GM12873 (cell line): ENCODE measurements at regions not wholly inside any gene's neighbourhood (a gene's known extent, or its start where the extent isn't known, plus 50 kb on each side); places are given as distances from the start of the nearest gene placed in this dataset.

ENCODE experiments used
- TF ChIP-seq, protein P1 (sequence below): IDR thresholded peaks from 2 replicates; pipeline ENCODE4 v1.5.1; 2012; ENCODE audit warnings: low read depth, mild to moderate bottlenecking, moderate library complexity, low read length, control low read depth; ENCODE audit not compliant: insufficient read depth; ENCODE audit errors: missing control alignments

DNA sequence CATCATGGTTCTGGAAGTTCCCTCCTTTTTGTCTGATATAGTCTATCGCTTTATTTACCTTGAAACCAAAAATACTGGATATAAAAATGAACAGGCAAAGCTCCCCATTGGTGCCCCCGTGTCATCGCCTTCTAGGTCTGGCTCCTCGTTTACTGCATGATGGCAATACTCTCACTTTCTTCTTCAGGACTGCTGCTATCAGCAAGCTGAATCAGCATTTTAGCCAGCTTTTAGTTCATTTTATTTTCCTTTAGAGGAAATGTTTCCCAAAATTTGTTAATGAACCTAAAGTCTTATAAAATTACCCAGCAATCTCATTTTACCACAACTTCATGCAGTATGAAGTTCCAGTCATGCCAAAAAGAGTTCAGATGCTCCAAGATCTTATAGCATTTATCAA lies 80.5 kb downstream of the ZIC3 start:
- TF ChIP-seq, protein P1, sequence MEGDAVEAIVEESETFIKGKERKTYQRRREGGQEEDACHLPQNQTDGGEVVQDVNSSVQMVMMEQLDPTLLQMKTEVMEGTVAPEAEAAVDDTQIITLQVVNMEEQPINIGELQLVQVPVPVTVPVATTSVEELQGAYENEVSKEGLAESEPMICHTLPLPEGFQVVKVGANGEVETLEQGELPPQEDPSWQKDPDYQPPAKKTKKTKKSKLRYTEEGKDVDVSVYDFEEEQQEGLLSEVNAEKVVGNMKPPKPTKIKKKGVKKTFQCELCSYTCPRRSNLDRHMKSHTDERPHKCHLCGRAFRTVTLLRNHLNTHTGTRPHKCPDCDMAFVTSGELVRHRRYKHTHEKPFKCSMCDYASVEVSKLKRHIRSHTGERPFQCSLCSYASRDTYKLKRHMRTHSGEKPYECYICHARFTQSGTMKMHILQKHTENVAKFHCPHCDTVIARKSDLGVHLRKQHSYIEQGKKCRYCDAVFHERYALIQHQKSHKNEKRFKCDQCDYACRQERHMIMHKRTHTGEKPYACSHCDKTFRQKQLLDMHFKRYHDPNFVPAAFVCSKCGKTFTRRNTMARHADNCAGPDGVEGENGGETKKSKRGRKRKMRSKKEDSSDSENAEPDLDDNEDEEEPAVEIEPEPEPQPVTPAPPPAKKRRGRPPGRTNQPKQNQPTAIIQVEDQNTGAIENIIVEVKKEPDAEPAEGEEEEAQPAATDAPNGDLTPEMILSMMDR, result no peak

DNA sequence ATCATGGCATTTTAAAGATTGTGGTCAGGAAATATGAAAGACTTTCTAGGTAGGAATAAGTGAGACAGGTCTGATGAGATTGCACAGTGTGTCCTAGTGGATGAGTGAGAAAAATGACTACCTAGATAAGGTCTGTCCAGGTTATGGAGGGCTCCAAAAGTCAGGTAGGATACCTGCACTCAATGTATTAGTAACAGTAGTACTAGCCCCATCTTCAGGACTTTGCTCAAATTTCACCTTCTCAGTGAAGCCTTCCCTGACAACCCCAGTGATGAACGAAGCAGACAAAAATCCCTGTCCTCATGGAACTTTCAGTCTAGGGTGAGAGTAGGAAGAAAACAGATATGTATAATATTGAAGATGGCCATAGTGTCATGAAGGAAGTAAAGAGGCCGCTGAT lies 85.7 kb downstream of the ZIC3 start:
- TF ChIP-seq, protein P1, result no peak

DNA sequence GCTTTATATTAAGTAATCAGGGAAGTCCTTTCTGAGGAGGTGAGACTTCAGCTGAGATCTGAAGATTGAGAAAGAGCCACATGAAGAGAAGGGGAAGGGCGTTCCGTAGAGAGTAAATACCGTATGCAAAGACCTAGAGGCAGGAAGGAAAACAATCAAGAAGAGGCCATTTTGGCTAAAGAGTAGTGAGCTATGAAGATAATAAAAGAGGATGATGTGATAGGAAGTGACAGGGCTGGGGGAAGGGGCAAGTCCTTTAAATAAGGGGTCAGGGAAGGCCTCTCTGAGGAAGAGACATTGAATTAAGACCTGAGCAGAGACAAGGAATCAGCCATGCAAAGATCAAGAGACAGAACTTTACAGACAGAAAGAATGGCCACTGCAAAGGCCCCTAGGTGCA lies 86.2 kb downstream of the ZIC3 start:
- TF ChIP-seq, protein P1, result no peak

DNA sequence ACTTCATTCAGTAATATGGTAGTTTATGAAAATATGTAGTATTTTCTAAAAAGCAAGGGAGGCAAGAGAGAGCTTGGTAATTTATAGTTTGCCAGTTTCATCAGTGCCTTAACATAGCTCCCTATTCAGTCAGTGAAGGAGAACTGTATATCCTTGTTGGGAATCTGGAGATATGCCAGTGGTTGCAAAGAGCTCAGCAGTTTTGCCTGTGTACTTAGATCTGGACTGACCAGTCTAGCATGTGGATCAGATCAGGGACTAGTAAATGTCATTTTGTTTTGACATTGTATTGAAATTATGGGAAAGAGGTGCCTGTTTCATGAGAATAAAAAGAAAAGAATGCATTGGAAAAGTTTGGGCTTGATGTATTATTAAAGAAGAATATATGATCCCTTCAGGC lies 88.6 kb downstream of the ZIC3 start:
- TF ChIP-seq, protein P1, result no peak

DNA sequence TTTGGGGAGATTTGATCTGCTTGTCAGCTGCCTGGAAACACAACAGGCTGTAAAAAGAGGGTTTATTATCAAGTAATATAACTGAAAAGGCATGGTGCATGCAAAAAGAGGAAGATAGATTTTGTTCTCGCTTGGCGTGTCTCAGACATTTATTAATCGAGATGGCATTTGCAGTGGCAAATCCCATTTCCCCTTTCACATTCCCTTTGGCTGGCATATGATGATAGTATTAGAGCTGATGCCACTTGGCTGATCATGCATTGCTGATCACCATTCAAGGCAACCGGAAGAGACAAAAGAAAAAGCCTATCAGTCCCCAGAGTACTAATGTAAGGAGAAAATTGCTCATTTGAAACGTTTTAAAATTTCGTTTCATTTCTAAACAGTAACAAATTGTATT lies 101.8 kb downstream of the ZIC3 start:
- TF ChIP-seq, protein P1, result no peak

DNA sequence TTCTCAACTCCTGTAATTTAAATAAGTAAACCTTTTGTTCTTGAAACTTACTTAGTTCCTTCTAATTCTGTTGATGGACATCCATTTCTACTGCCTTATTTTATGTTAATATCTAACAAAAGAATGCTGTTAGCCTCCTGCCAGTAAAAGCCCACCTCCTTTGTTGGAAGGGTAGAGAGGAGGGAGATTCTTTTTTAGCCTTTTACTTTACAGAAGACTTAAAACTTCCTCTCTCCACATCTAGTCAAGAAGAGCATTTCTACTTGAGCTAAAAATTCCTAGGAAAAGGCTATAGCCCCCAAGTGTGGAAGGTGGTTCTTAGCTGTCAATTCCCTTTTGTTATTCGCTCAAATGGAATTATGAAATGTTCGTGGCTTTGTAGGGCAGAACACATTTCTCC lies 118.7 kb downstream of the ZIC3 start:
- TF ChIP-seq, protein P1, result no peak

DNA sequence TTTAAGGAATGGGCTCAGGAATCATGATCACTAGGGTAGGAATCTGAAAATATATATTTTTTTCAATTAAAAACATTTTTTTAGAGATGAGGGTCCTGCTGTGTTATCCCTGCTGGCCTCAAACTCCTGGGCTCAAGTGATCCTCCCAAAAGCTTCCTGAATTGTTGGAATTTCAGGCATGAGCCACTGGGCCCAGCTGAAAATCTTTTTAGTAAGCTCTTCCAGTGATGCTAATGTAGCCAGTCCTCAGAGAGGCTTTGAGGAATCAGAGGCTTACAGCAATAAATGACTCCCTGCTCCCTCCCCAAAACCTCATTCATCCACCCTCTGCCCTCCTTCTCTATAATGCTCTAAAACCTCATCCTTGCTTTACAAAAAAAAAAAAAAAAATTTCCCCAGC lies 129.5 kb downstream of the ZIC3 start:
- TF ChIP-seq, protein P1, result no peak
